NB4 (cell line): ENCODE measurements at regions not wholly inside any gene's neighbourhood (a gene's known extent, or its start where the extent isn't known, plus 50 kb on each side); places are given as distances from the start of the nearest gene placed in this dataset.

ENCODE experiments used
- POLR2A ChIP-seq: IDR thresholded peaks from 2 replicates; pipeline ENCODE4 v1.6.1; 2011; ENCODE audit warnings: mild to moderate bottlenecking; ENCODE audit not compliant: insufficient read length; ENCODE audit errors: extremely low read depth
- TF ChIP-seq, protein P1 (sequence below): IDR thresholded peaks from 2 replicates; pipeline ENCODE4 v1.6.1; 2011; ENCODE audit warnings: low read depth, low read length
- TF ChIP-seq, protein P2 (sequence below): IDR thresholded peaks from one replicate; pipeline ENCODE4 v1.5.1; 2012; ENCODE audit warnings: low read depth, low read length

DNA sequence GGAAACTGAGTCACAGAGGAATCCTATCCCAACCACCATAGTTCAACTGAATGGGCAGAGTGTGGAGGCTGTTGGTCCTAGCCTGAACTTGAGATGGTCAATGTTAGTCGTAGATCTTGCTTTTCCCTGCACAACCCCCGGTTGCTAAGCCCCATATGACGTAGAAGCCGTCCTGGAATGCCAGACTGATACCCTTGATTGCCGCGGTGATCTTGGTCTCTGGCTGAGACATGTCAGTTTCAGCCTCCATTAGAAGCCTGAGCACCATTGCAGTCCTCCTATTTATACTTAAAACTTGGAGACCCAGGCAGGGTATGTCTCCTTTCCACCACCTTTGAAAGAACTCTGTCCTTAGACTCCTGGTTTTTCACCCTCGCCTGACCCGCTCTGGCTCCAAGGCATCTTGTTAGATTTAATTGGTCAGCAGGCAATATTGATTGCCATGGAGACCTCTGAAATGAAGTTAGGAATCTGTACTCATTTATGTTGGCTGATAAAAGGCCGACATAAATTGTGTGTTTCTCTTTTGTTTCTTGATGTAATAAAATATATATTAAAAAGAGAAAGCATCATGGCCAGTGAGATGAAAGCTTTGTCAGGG is 53.4 kb downstream of the RPLP1 start:
- TF ChIP-seq, protein P1, sequence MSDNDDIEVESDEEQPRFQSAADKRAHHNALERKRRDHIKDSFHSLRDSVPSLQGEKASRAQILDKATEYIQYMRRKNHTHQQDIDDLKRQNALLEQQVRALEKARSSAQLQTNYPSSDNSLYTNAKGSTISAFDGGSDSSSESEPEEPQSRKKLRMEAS = no peak
- TF ChIP-seq, protein P2, sequence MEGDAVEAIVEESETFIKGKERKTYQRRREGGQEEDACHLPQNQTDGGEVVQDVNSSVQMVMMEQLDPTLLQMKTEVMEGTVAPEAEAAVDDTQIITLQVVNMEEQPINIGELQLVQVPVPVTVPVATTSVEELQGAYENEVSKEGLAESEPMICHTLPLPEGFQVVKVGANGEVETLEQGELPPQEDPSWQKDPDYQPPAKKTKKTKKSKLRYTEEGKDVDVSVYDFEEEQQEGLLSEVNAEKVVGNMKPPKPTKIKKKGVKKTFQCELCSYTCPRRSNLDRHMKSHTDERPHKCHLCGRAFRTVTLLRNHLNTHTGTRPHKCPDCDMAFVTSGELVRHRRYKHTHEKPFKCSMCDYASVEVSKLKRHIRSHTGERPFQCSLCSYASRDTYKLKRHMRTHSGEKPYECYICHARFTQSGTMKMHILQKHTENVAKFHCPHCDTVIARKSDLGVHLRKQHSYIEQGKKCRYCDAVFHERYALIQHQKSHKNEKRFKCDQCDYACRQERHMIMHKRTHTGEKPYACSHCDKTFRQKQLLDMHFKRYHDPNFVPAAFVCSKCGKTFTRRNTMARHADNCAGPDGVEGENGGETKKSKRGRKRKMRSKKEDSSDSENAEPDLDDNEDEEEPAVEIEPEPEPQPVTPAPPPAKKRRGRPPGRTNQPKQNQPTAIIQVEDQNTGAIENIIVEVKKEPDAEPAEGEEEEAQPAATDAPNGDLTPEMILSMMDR = no peak
- no peak for TF ChIP-seq POLR2A
